CD14-positive monocyte (primary cell): ENCODE measurements at regions not wholly inside any gene's neighbourhood (a gene's known extent, or its start where the extent isn't known, plus 50 kb on each side); places are given as distances from the start of the nearest gene placed in this dataset.

Experiments
- DNase-seq, 3 donors: peaks; one replicate each; pipeline ENCODE4 v3.0.0-alpha.2; 2011 to 2022
- H2AFZ ChIP-seq: 2 replicates; pipeline ENCODE4 v1.6.0; 2012; ENCODE audit warnings: mild to moderate bottlenecking, low read depth, low read length, inconsistent platforms; ENCODE audit not compliant: insufficient read depth, poor library complexity, severe bottlenecking
- H3K27ac ChIP-seq, 2 donors: 1 replicate in 1 of 2; 2 replicates in 1 of 2; pipeline ENCODE4 v1.5.1; 2012 to 2013; ENCODE audit warnings: low read length in 2 of 2, control low read depth in 1 of 2, inconsistent platforms in 1 of 2, low read depth in 1 of 2, mild to moderate bottlenecking in 1 of 2
- H3K27me3 ChIP-seq, 2 donors: one replicate each; pipeline versions ENCODE4 v1.6.0 to v1.6.1; 2011 to 2013; ENCODE audit warnings: low read length in 2 of 2; ENCODE audit not compliant: control insufficient read depth in 2 of 2, insufficient read depth in 2 of 2
- H3K36me3 ChIP-seq, 2 donors: replicated peaks in 1 of 2; 1 replicate in 1 of 2; 2 replicates in 1 of 2; pipeline versions ENCODE4 v1.5.1 to v1.6.1; 2012 to 2013; ENCODE audit warnings: low read length in 2 of 2, control low read depth in 1 of 2, inconsistent platforms in 1 of 2, mild to moderate bottlenecking in 1 of 2; ENCODE audit not compliant: insufficient read depth in 2 of 2, control insufficient read depth in 1 of 2
- H3K4me1 ChIP-seq, 2 donors: 1 replicate in 1 of 2; 2 replicates in 1 of 2; pipeline versions ENCODE4 v1.5.1 to v1.6.1; 2012 to 2013; ENCODE audit warnings: low read length in 2 of 2, control low read depth in 1 of 2, inconsistent platforms in 1 of 2, mild to moderate bottlenecking in 1 of 2, moderate library complexity in 1 of 2; ENCODE audit not compliant: insufficient read depth in 2 of 2, control insufficient read depth in 1 of 2
- H3K4me2 ChIP-seq: replicated peaks from 2 replicates; pipeline ENCODE3; 2012; ENCODE audit warnings: low read length, moderate library complexity, mild to moderate bottlenecking; ENCODE audit not compliant: poor library complexity, severe bottlenecking; ENCODE audit errors: extremely low read depth
- H3K4me3 ChIP-seq, 3 experiments: fragments of 200-600 bp in 1 of 3; sonication (generic) in 1 of 3; replicated peaks in 1 of 3; 1 replicate in 2 of 3; 2 replicates in 1 of 3; pipeline ENCODE4 v1.5.1; 2011 to 2013; ENCODE audit warnings: low read length in 3 of 3, mild to moderate bottlenecking in 3 of 3, control low read depth in 2 of 3, low read depth in 2 of 3, inconsistent platforms in 1 of 3, moderate library complexity in 1 of 3
- H3K79me2 ChIP-seq: 2 replicates; pipeline ENCODE4 v1.6.0; 2012; ENCODE audit warnings: mild to moderate bottlenecking, control low read depth, inconsistent platforms, low read length, moderate library complexity; ENCODE audit not compliant: insufficient read depth
- H3K9ac ChIP-seq: 2 replicates; pipeline ENCODE4 v1.6.0; 2017; ENCODE audit warnings: low read length, mild to moderate bottlenecking; ENCODE audit not compliant: insufficient read depth, poor library complexity, severe bottlenecking
- H3K9me3 ChIP-seq, 2 donors: replicated peaks in 1 of 2; 1 replicate in 1 of 2; 2 replicates in 1 of 2; pipeline versions ENCODE4 v1.5.1 to v1.6.1; 2012 to 2013; ENCODE audit warnings: low read length in 2 of 2, control low read depth in 1 of 2; ENCODE audit not compliant: control insufficient read depth in 1 of 2, insufficient read depth in 1 of 2
- H4K20me1 ChIP-seq: 2 replicates; pipeline ENCODE4 v1.6.0; 2012; ENCODE audit warnings: mild to moderate bottlenecking, low read length, control low read depth, moderate library complexity; ENCODE audit not compliant: insufficient read depth
- H3K27ac Mint-ChIP-seq, 7 donors: one replicate each; pipeline ENCODE4 v1.8.0; 2020; ENCODE audit warnings: mild to moderate bottlenecking in 7 of 7, mixed read lengths in 7 of 7, moderate library complexity in 6 of 7, inconsistent platforms in 2 of 7
- H3K27me3 Mint-ChIP-seq, 3 donors: one replicate each; pipeline ENCODE4 v1.8.0; 2021 to 2022; ENCODE audit warnings: low read depth in 3 of 3, mild to moderate bottlenecking in 3 of 3, mixed read lengths in 3 of 3, moderate library complexity in 3 of 3, inconsistent platforms in 1 of 3
- H3K36me3 Mint-ChIP-seq, 2 donors: one replicate each; pipeline ENCODE4 v1.8.0; 2020; ENCODE audit warnings: mixed read lengths in 2 of 2, inconsistent platforms in 1 of 2, mild to moderate bottlenecking in 1 of 2
- H3K4me1 Mint-ChIP-seq: one replicate; pipeline ENCODE4 v1.8.0; 2020; ENCODE audit warnings: mild to moderate bottlenecking, mixed read lengths
- H3K4me3 Mint-ChIP-seq, 2 donors: one replicate each; pipeline ENCODE4 v1.8.0; 2020; ENCODE audit warnings: mild to moderate bottlenecking in 2 of 2, mixed read lengths in 2 of 2, moderate library complexity in 1 of 2
- H3K9me3 Mint-ChIP-seq, 7 donors: one replicate each; pipeline ENCODE4 v1.8.0; 2020 to 2022; ENCODE audit warnings: mixed read lengths in 7 of 7, mild to moderate bottlenecking in 6 of 7, moderate library complexity in 6 of 7, inconsistent platforms in 2 of 7
- CTCF ChIP-seq: fragments of 200-600 bp; IDR thresholded peaks from one replicate; pipeline ENCODE4 v1.8.0; 2022; ENCODE audit warnings: antibody characterized with exemption, mild to moderate bottlenecking
- WGBS: methylation state at CpG from one replicate; pipeline ENCODE4 v1.1.5; 2013; ENCODE audit warnings: missing lambda C conversion rate; ENCODE audit not compliant: insufficient coverage; 5-methylcytosine and 5-hydroxymethylcytosine counted together
- intact Hi-C, 2 donors: fragments of 100-400 bp; cut with micrococcal nuclease; formaldehyde crosslinking; loops; one replicate each; pipeline versions ENCODE4 v1.15.0 to v1.15.1; 2023

- intact Hi-C loops, result no loop called here
- peaks cover 0 to 2% (median 0%) of the 10 kb centered on the region in 7 donors for H3K9me3 Mint-ChIP-seq
- H3K27ac ChIP-seq, result no peak overlapping the region
- no peaks in the 10 kb centered on the region for H4K20me1 ChIP-seq
- no CpG with 5 or more reads among the region's 2 CpGs for WGBS
- H3K36me3 Mint-ChIP-seq, result no peaks in the 10 kb centered on the region
- no peak for TF ChIP-seq CTCF
- no peaks in the 10 kb centered on the region for H3K4me1 Mint-ChIP-seq
- no peak overlapping the region for H3K4me3 Mint-ChIP-seq
- H3K4me3 ChIP-seq, result no peak overlapping the region
- no peaks in the 10 kb centered on the region for H3K27me3 ChIP-seq
- H2AFZ ChIP-seq, result no peak overlapping the region
- no peaks in the 10 kb centered on the region for H3K4me1 ChIP-seq
- no peak overlapping the region for H3K27ac Mint-ChIP-seq
- H3K27me3 Mint-ChIP-seq, result peaks cover 0 to 4% (median 0%) of the 10 kb centered on the region in 3 donors
- H3K36me3 ChIP-seq, result no peaks in the 10 kb centered on the region
- no peak for DNase-seq
- H3K9ac ChIP-seq, result no peak overlapping the region
- no peaks in the 10 kb centered on the region for H3K79me2 ChIP-seq
- no peak overlapping the region for H3K4me2 ChIP-seq
- no peaks in the 10 kb centered on the region for H3K9me3 ChIP-seq
These were observed 548.2 kb upstream of the CNKSR2 start for GRCh38 chrX:20825984-20826383.

GRCh38 chrX:20803971-20804370 lies 537.3 kb upstream of the RPS6KA3 start:
- H2AFZ ChIP-seq, result no peak overlapping the region
- H3K9me3 ChIP-seq, result peaks cover 0 to 7% of the 10 kb centered on the region in 2 donors
- H3K36me3 ChIP-seq, result no peaks in the 10 kb centered on the region
- Mint-ChIP-seq H3K4me1 (no peaks in the 10 kb centered on the region), H3K36me3 (no peaks in the 10 kb centered on the region), H3K27me3 (peaks cover 0 to 2% (median 0%) of the 10 kb centered on the region in 3 donors), H3K27ac (no peak overlapping the region), H3K9me3 (peaks cover 0 to 9% (median 4%) of the 10 kb centered on the region in 7 donors), H3K4me3 (no peak overlapping the region)
- no peaks in the 10 kb centered on the region for H3K27me3 ChIP-seq
- no peak overlapping the region for H3K4me3 ChIP-seq
- H3K27ac ChIP-seq, result no peak overlapping the region
- H3K79me2 ChIP-seq, result no peaks in the 10 kb centered on the region
- no peak overlapping the region for H3K4me2 ChIP-seq
- intact Hi-C loops, result no loop called here
- H3K9ac ChIP-seq, result no peak overlapping the region
- no peak for TF ChIP-seq CTCF
- WGBS, result no CpG with 5 or more reads among the region's 1 CpG
- no peak for DNase-seq
- H3K4me1 ChIP-seq, result no peaks in the 10 kb centered on the region
- H4K20me1 ChIP-seq, result no peaks in the 10 kb centered on the region
